GM18870 (cell line): ENCODE measurements at regions not wholly inside any gene's neighbourhood (a gene's known extent, or its start where the extent isn't known, plus 50 kb on each side); places are given as distances from the start of the nearest gene placed in this dataset.

ENCODE experiments used
- ATAC-seq: cut with Tn5 transposase; IDR thresholded peaks from one replicate; pipeline ENCODE4 v1.9.1; 2021; ENCODE audit warnings: moderate library complexity; ENCODE audit not compliant: unreplicated experiment

- ATAC-seq = no peak
Measured at GRCh38 chr14:98855926-98856715, 415.9 kb downstream of the BCL11B start.

- no peak for ATAC-seq
Measured at GRCh38 chr14:98858158-98858557, 413.8 kb downstream of the BCL11B start.

- no peak for ATAC-seq
Measured at GRCh38 chr14:98858561-98858960, 413.4 kb downstream of the BCL11B start.

GRCh38 chr14:98859301-98859700, 412.7 kb downstream of the BCL11B start:
- no peak for ATAC-seq

- no peak for ATAC-seq
Measured at GRCh38 chr14:98864211-98864610, 407.8 kb downstream of the BCL11B start.

GRCh38 chr14:98867146-98867545, 404.9 kb downstream of the BCL11B start:
- no peak for ATAC-seq

- no peak for ATAC-seq
Measured at GRCh38 chr14:98867726-98868125, 404.3 kb downstream of the BCL11B start.

- no peak for ATAC-seq
Measured at GRCh38 chr14:98868866-98869265, 403.1 kb downstream of the BCL11B start.

- no peak for ATAC-seq
Measured at GRCh38 chr14:98871796-98872195, 400.2 kb downstream of the BCL11B start.

- ATAC-seq = no peak
Measured at GRCh38 chr14:98877065-98877464, 394.9 kb downstream of the BCL11B start.

GRCh38 chr14:98878282-98878681, 393.7 kb downstream of the BCL11B start:
- no peak for ATAC-seq

- ATAC-seq = no peak
Measured at GRCh38 chr14:98886982-98887381, 385.0 kb downstream of the BCL11B start.

- ATAC-seq = no peak
Measured at GRCh38 chr14:98888281-98888680, 383.7 kb downstream of the BCL11B start.

GRCh38 chr14:98888927-98889835, 382.8 kb downstream of the BCL11B start:
- ATAC-seq = no peak

- no peak for ATAC-seq
Measured at GRCh38 chr14:98889836-98890185, 382.2 kb downstream of the BCL11B start.

- ATAC-seq = no peak
Measured at GRCh38 chr14:98890556-98891340, 381.2 kb downstream of the BCL11B start.

GRCh38 chr14:98893675-98894074, 378.3 kb downstream of the BCL11B start:
- ATAC-seq = no peak

GRCh38 chr14:98894600-98894999, 377.4 kb downstream of the BCL11B start:
- no peak for ATAC-seq

GRCh38 chr14:98896449-98896848, 375.5 kb downstream of the BCL11B start:
- no peak for ATAC-seq

- ATAC-seq = no peak
Measured at GRCh38 chr14:98897605-98898309, 374.2 kb downstream of the BCL11B start.

- no peak for ATAC-seq
Measured at GRCh38 chr14:98899441-98899840, 372.6 kb downstream of the BCL11B start.
